ENCODE measurements at regions not wholly inside any gene's neighbourhood (a gene's known extent, or its start where the extent isn't known, plus 50 kb on each side); places are given as distances from the start of the nearest gene placed in this dataset.

GRCh38 chr5:18050776-18051175 lies 416.5 kb downstream of the TAF11L14 start:
- Histone ChIP-seq H3K18ac (ENCODE audit: extremely low read depth, low read length) (no peak overlapping the region), H4K91ac (replicated peaks; ENCODE audit: insufficient read length, low read length) (no peak overlapping the region), H2BK15ac (ENCODE audit: low read length) (no peak overlapping the region), H4K20me1 (replicated peaks in 1 of 2; ENCODE audit: control insufficient read depth in 1 of 2, insufficient read depth in 2 of 2, low read length in 2 of 2) (no peaks in the 10 kb centered on the region), H3K4me2 (ENCODE audit: insufficient read depth in 1 of 2, low read depth in 2 of 2, low read length in 2 of 2) (no peak overlapping the region), H4K5ac (ENCODE audit: insufficient read length, low read depth, low read length) (no peak overlapping the region), H4K8ac (ENCODE audit: extremely low read depth, insufficient read depth, low read length) (no peak overlapping the region), H3K4me3 (ENCODE audit: extremely low read depth in 1 of 4, insufficient read depth in 2 of 4, low read depth in 3 of 4, low read length in 4 of 4) (no peak overlapping the region), H3K14ac (ENCODE audit: insufficient read length) (no peak overlapping the region), H3K4me1 (replicated peaks in 1 of 4; ENCODE audit: control insufficient read depth in 3 of 4, insufficient read depth in 4 of 4, low read length in 3 of 4) (no peaks in the 10 kb centered on the region), H3K79me1 (ENCODE audit: low read depth, low read length) (no peaks in the 10 kb centered on the region), H3K23me2 (ENCODE audit: low read depth, low read length) (no peaks in the 10 kb centered on the region), H2BK12ac (ENCODE audit: low read depth, low read length) (no peak overlapping the region), H3K27ac (ENCODE audit: low read depth, low read length) (no peak overlapping the region), H2BK20ac (ENCODE audit: low read length) (no peak overlapping the region), H3K79me2 (ENCODE audit: control insufficient read depth in 1 of 2, insufficient read depth in 2 of 2, low read length in 2 of 2) (no peaks in the 10 kb centered on the region), H2BK120ac (replicated peaks; ENCODE audit: low read depth, low read length) (no peak overlapping the region), H3K9me3 (ENCODE audit: insufficient read depth in 2 of 2, low read depth in 1 of 2, low read length in 1 of 2) (no peaks in the 10 kb centered on the region), H2AK5ac (ENCODE audit: low read depth, low read length) (no peak overlapping the region), H3K9ac (replicated peaks in 1 of 4; ENCODE audit: extremely low read depth in 1 of 4, low read depth in 3 of 4, low read length in 3 of 4) (no peak overlapping the region), H3K4ac (replicated peaks; ENCODE audit: insufficient read length, low read depth, low read length) (no peak overlapping the region), H2AFZ (ENCODE audit: low read length) (no peak overlapping the region), H3K56ac (replicated peaks; ENCODE audit: insufficient read length, low read depth, low read length) (no peak overlapping the region), H2BK5ac (ENCODE audit: low read depth, low read length) (no peak overlapping the region), H3K23ac (ENCODE audit: insufficient read length) (no peak overlapping the region), H3K27me3 (replicated peaks in 1 of 4; ENCODE audit: control insufficient read depth in 3 of 4, extremely low read depth in 1 of 4, insufficient read depth in 3 of 4, low read length in 3 of 4) (no peaks in the 10 kb centered on the region), H3K36me3 (ENCODE audit: control insufficient read depth in 2 of 4, insufficient read depth in 4 of 4, low read length in 3 of 4) (no peaks in the 10 kb centered on the region)
- DNase-seq (ENCODE audit: low read depth in 1 of 2, low spot score in 2 of 2), result no peak
- 82% methylated on average over 4 of the region's 4 CpGs; no CpG with 5 or more reads in 1 of the 2 experiments for WGBS, 2 experiments (ENCODE audit: extremely low coverage in 1 of 2, insufficient coverage in 1 of 2, insufficient read length in 1 of 2, insufficient replicate concordance in 2 of 2, low coverage in 1 of 2, low lambda C conversion rate in 2 of 2, missing lambda C conversion rate in 1 of 2)
- ChIA-PET CTCF (ENCODE audit: partially characterized antibody) (interaction anchor here (0.6 kb wide), 1 partner anchor 135 kb away, joined by 3 read pairs; no protein-coding TSS in a partner anchor), POLR2A (ENCODE audit: partially characterized antibody) (no interaction called here)
- no peak for FAIRE-seq
- TF ChIP-seq JUND (IDR thresholded peaks at IDR 0.05; ENCODE audit: low read length), result no peak
- TF ChIP-seq BRCA1 (IDR thresholded peaks at IDR 0.05; ENCODE audit: low read depth, low read length), result no peak
- no peak for TF ChIP-seq SIN3A (conservative IDR thresholded peaks at IDR 0.05 in 1 of 2, IDR thresholded peaks at IDR 0.05 in 1 of 2; ENCODE audit: low read depth in 1 of 2, low read length in 2 of 2)
- no peak for TF ChIP-seq EZH2 (IDR thresholded peaks at IDR 0.05; ENCODE audit: low read depth, low read length, severe bottlenecking)
- no peak for TF ChIP-seq SIX5 (IDR thresholded peaks at IDR 0.05; ENCODE audit: low read depth, low read length)
- no peak for TF ChIP-seq RAD21 (IDR thresholded peaks at IDR 0.05 in 1 of 2, conservative IDR thresholded peaks at IDR 0.05 in 1 of 2; ENCODE audit: low read depth in 2 of 2, low read length in 2 of 2)
- no peak for TF ChIP-seq EP300 (IDR thresholded peaks at IDR 0.05; ENCODE audit: borderline replicate concordance in 1 of 2, low read depth in 2 of 2, low read length in 2 of 2)
- no peak for TF ChIP-seq ZNF274 (IDR thresholded peaks at IDR 0.05; ENCODE audit: borderline replicate concordance, extremely low read depth, low read length)
- TF ChIP-seq CBX5 (IDR thresholded peaks at IDR 0.05; ENCODE audit: low read depth, low read length), result no peak
- no peak for TF ChIP-seq PHF8 (conservative IDR thresholded peaks at IDR 0.05; ENCODE audit: low read depth, low read length)
- no peak for TF ChIP-seq RXRA (IDR thresholded peaks at IDR 0.05; ENCODE audit: insufficient read depth, low read depth, low read length)
- no peak for TF ChIP-seq KDM1A (IDR thresholded peaks at IDR 0.05; ENCODE audit: borderline replicate concordance, low read length)
- TF ChIP-seq MAFK (IDR thresholded peaks at IDR 0.05; ENCODE audit: low read depth, low read length), result no peak
- TF ChIP-seq CTBP2 (IDR thresholded peaks at IDR 0.05; ENCODE audit: borderline replicate concordance, insufficient read depth, insufficient read length, low read length), result no peak

All from H1 (cell line).